Stimulated activated CD8-positive, alpha-beta memory T cell treated with anti-CD3 and anti-CD28 coated beads, Interleukin-4, amount 100 ng/mL, for 48 hours (primary cell): ENCODE measurements at regions not wholly inside any gene's neighbourhood (a gene's known extent, or its start where the extent isn't known, plus 50 kb on each side); places are given as distances from the start of the nearest gene placed in this dataset.
"Not testable (repeated sequence)": the region's sequence is repeated elsewhere in the genome, so short reads cannot be mapped to it uniquely, and the experiment has no call there.

Source experiments
- DNase-seq: peaks from one replicate; pipeline ENCODE4 v3.0.0-alpha.2; 2020

DNA sequence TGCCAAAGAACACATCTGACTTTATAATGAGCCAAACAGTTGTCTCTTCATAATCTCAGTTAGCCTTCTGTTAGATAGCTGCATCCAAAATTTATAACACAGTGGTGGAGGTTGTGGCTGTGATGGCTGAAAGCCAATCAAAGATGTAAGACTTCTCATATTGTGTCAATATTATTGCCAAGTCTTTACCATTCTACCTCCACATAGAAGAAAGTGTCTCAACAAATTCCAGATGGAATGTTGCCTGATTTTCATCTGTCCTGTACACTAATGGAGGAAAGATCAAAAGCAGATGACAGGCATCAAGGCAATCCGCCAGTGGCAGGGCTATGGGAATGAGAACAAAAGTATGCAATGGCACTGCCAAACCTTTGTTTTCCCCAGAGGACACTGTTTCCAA, 813.1 kb upstream of the NOVA1 start:
- no peak for DNase-seq

DNA sequence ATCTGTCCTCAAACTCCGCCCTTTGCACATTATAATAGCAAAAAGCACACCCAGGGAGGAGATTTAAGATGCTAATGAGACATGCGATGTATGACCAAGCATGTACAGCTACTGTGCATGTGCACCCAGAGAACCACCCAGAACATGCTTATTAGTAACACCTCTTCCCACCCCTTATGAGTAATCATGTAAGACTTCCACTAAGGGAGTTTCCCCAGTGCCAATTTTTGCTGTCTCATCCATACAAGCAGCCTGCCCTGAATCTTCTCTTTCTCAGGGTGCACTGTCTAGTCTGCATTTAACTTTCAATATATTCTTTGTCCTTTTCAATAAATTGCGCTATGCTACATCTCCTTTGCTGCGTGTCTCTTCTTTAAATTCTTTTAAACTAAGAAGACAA, 830.0 kb upstream of the NOVA1 start:
- no peak for DNase-seq

DNA sequence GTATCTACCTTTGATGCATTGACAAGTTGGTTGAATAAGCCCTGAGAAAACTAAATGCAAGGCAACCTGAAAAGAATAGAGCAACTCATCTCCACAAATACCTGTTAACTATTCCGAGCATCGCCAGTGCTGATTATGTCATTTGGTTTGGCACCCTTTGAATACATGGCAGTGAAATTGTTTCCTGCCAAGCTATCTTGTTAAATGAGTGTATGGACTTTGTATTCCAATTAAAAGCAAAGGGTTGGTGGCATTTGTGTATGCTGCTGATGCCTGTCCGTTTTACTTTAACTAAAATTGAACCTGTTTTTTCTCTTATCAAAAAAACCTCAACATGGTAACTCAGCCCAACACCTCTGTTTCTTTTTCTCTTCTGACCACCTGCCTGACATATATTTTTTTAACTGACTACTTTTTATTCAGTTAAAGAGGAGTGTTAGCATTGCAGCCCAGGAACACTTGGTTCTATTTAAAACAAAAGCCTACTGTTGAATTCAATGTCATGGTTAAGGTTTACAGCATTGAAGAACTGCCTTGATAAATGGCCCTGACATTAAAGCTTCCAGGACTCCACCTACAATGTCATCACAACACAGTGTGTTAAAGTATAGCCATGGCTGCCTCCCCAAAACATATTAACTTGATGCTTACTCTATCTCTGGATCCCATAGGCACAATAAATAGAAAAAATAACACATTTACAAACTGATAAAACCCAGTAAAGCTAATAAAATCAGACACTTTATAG, 838.3 kb upstream of the NOVA1 start:
- DNase-seq = no peak

DNA sequence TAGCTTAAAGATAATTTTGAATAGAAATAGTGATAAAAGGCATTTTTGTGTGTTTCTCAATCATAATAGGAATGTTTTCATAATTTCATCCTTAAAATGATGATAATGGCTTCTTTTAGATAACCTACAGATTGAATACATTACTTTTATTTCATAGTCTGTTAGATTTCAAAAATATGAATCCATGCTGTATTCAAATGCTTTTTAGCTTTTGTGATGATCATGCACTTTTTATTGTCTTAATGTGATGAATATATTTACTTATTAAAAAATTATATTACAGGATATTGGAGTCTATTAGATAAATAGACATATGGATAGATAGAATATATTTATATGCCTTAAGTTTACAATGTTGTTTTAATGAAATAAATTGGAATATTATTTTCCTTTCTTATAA, 886.8 kb upstream of the NOVA1 start:
- no peak for DNase-seq

DNA sequence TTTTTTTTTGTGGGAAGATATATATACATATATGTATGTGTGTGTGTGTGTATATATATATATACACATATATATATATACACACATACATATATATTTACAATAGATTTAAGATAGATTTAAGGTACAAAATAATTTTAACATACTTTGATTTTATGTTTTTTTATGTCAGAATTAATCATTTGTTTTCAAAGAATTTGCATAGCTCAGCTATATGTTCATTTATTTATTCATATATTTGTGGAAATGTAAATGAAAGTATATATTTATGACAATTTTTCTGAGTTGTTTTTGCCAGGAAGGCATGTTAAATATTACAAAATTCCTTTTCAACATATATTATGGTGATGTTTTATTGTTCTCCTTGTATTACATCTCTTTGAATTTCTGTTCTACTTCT, 887.4 kb upstream of the NOVA1 start:
- DNase-seq = no peak

DNA sequence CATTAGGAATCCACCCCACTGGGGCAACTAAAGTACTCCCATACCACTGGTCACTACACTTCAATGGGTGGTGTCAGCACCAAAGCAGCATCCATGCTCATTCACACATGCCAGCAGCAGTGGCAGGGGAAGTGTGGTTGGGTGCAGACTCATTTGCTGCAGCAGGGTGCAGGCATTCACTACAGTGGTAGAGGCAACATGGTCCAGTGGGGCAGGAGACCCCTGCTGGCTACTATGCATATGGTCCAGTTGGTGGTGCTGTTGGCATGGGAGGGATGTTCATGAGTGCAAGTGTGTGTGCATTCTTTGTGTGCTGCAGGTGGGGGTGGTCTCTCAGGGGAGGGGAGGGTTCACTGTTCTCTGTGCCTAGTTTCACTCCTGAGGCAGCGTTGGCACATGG, 908.4 kb upstream of the NOVA1 start:
- DNase-seq = no peak

DNA sequence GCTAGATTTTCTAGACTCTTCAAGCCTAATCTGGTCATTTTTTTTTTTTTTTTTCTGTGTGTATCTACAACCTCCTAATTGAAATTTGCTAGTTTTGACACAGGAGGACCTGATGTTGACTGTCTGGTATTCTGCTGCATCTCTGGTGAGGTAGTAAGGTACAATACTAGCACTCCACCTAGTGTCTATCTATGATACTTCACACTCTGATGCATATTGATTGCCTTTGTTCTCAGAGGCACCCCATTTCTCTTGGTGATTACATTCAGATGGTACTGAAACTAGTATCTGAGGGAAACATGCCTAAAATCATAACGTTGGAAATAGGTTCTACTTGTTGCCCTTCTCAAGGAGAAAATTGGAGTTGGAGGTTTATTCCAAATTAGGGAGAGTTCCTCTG, 930.5 kb upstream of the NOVA1 start:
- no peak for DNase-seq

DNA sequence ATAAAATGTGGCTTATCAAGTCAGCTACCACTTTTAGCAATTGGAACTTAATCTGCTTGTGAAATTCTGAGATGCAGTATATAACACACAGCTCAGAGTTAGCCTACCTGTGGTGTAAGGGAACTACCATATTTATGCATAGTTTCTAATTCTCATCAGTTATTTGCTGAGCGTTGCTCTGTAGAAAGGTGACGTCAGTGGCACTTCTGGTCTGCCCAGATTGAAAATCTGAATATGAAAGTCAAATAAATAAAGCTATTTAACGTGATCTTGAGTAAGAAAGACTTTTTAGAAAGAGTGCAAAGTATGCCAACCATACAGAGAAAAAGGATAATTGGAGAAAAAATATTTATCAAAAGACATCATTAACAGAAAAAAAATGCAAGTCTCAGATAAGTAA, 938.9 kb upstream of the NOVA1 start:
- no peak for DNase-seq

DNA sequence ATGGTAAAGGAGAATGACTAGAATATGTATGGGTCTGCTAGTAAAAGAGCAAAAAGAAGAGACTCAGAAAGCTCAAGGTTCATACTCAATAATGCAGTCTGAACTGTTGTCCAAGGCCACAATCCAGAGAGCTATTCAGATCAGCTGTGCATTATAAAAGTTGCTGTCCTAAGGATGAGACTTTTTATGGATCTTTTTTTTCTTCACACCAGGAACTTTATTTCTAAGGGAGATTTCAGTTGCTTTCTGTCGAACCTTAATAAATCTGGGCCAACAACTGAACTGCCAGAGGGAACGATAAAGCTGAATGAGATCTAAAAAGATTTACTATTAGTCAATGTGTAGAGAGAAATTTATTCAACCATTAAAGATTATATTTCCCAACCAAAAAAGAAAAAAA, 948.3 kb upstream of the NOVA1 start:
- no peak for DNase-seq

DNA sequence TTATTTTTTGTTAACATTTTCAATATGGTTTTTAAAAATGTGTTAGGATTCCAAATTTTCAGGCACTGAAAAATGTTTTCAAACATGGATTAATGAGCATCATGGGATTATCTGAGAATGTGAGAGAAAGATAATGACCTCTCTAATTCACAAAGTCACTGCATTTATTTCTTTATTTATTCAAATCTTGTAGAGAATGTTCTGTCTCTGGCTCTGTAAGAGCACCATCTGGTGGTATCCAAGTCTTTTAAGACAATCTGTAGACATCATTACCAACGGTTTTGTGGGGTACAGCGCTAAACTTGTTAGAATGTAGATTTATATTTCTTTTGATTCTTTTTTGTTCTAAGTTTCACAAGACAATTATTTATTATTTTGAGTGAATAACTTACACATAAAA, 956.0 kb upstream of the NOVA1 start:
- DNase-seq = no peak

DNA sequence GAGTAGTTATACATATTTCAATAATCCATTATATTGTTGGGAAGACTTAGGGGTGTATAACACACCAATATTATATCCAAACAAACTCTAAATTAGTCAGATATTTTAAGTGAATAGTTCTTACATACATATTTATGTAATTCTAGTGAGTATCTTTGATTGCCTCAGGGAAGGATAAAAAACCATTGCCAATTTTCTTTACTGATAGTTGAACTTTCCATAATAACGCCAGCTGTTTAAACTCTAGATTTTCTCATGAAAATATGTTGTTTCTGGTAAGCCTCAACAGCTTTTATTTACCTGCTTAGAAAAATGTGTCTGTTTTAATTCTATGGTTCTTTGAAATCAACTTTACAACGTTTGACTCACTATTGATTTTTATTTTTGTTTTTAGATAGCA, 959.6 kb upstream of the NOVA1 start:
- DNase-seq = no peak

DNA sequence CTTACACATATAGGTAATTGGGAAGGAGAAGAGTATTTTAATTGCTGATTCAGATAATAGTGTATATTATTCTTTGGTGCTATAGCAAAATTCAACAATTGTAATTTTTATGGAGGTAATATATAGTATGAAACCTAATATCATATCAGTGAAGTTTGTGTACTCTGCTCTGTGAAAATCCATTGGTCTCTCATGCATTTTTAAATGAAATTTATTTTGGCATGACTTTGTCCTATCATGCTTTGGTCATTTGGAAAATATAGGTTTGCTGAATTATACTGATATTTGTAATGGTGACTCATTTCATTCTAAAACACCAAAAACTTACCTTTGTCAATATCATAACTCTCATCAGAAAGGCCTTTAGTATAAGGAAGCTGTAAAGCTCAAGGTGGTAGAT, 962.0 kb upstream of the NOVA1 start:
- DNase-seq = no peak

DNA sequence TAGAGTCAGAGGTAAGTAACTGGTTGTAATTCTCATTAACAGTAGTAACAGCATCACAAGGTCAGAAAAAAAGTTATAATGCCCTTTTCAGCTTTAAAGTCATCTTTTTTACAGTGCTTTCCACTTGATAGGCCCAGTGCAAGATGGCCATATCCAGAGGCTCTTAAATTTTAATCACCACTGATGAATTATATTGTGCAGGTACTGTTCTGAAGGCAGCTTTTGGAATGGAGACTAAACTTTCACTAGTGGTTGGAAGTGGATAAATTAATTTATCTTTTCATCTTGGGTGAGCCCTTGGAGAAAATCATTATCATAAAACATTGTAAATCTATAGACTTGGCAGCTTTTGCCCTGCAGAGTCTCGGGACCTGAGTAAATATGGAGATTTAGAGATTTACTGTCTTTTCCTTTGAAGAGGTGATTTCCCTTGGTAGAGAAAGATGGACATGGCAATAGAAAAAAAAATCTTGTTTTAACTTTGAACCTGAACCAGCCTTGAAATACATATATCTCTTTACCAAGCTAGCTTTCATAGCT, 969.1 kb upstream of the NOVA1 start:
- no peak for DNase-seq

DNA sequence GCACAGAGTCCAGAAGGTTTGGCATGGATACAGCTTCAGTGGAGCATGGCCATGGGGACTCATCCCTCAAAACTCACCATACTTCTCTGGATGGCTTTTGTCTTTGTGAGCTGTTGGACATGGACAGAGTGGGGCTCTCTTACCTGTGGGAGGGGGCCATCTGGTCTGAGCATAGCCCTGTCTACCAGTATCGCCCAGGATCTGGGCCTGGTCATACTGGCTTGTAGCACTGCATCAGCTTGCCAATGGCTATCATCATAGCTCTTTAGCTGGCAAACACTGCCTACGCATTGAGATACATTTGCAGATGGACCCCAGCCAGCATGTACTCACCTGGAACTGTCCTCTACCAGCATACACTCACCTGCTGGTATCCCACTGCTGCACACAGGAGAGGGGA, 975.2 kb upstream of the NOVA1 start:
- DNase-seq = no peak

DNA sequence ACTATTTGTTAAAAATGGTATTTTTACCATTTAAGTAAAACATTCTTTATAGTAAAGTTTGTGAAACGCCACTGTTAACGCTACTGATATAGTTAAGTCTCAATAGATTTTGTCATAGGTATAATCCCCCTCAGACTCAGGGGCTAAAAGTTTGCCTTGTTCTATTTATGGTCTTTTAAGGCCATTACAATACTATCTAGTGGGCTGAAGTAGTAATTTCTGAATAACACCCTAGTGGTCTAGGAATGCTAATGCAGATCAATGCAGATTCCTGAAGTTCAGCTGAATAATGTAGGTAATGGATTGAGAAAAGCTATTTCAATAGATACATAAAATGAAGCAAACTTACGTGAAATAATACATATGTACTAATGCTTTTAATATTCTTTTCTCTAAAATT, 989.3 kb upstream of the NOVA1 start:
- DNase-seq = no peak

DNA sequence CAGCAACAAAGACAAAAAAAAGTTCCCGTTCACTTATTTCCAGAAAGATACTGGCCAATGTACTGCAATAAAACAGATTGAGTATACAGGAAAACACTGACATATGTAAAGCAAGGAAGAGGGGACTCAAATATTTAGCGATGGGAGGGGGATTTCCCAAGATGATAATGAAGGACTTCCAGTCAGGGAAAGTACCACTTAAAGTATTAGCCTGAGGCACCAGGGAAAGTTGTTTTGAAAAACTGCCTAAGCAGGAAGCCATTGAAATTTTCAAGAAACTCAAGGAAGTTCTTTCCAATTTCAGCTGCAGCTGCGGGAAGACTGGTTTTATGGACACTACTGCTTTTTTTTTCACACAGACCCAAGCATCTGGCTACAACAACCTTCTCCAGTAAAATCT, 1007.4 kb upstream of the NOVA1 start:
- DNase-seq = no peak

DNA sequence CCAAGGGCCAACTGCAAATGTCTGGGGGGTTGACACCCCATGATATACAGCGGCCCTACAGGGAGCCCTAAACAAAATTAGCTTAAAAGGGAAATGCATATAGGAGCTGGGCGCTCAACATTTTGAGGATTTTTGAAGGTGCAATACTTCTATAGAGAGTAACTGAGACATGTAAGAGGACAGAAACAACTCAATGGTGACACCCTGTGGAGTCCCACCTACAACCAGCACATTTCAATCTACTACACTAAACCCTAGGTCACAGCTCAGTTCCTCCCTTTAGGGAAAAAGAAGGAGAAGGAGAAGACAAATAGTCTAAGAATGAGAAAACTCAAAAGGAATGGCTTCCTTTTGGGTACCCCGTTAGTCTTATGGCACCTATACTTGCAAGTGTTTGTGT, 1010.5 kb upstream of the NOVA1 start:
- DNase-seq = no peak

DNA sequence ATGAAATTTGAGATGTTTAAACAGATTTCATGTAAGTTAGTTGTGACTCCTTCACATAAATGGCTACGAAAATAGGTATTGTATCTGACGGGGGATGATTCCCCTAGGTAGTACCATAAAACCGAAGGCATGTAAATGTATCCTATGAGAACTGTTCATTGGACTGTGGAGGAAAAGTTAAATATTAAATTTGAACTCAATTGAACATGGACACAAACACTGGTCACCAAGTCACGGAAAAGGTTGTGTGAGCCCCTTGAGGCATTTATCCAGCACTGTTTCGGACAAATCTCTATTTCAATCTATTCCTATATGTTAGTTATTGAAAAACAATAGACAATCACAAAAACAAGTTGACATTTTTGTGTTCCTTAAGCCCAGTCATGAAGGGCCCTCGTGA, 1014.3 kb upstream of the NOVA1 start:
- DNase-seq = no peak

DNA sequence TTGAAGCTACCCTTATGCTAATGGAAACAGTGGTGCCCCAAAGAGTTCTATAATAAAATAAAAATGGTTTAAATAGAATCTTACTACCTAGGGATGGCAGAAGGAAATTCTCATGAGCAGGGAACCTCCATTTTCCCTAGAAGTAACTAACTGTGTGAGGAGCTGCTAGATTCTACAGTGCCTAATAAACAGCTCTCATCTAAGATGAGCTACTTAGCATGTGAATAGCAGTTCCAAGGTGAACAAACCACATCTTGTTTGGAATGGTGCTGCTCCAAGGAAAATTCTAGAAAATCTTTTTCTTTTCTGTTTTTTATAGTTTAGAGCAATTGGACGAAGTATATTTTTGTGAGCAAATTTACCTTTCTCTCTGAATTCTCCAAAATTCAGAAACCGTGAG, 1015.3 kb upstream of the NOVA1 start:
- no peak for DNase-seq

DNA sequence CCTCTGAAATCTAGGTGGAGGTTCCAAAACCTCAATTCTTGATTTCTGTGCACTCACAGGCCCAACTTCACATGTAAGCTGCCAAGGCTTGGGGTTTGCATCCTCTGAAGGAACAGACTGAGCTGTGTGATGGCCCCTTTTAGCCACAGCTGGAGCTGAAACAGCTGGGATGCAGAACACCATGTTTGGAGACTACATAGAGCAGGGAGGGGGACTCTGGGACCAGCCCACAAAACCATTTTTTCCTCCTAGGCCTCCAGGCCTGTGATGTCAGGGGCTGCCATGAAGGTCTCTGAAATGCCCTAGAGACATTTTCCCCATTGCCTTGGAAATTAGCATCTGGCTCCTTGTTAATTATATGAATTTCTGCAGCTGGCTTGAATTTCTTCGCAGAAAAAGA, 1025.9 kb upstream of the NOVA1 start:
- no peak for DNase-seq

DNA sequence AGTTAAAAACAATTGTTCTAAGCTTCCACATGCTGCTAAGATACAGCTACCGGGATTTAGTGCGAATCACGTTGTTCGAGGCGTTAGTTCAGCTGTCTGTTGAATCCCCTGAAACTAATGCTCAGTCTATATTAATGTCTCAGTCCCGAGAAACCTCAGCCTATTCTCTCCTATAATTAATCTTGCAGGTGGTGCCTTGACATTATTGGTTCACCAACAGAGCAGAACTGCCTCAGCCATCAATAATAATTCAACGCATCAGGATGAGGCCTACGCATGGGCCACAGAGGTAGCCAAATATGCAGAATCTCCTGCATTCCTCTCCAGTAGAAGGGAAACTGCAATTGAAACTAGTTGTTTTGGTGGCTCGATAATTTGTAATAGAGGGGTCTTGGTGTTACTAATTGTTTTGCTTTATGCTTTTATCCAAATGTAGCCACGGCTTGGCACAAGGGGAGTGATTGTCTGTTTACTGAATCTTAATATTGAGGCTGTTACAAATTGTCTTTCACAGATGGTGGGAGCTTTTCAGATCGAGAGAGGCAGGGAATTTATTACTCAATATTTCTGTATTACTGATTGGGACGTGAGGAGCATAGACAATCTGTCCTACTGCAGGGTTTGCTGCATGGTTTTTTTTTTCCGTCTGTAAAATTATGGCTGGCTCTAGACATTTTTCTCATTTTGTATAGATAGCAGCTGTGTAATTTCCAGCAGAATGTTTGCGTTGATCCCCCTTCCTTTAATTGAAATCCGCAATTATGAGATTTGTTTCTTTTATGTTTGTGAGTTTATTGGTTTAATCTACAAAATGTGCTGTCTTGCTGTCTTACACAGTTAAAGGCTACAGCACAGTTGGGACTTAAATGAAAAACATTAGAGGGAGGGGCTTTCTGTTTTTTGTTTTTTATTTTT, 1036.5 kb upstream of the NOVA1 start:
- no peak for DNase-seq

DNA sequence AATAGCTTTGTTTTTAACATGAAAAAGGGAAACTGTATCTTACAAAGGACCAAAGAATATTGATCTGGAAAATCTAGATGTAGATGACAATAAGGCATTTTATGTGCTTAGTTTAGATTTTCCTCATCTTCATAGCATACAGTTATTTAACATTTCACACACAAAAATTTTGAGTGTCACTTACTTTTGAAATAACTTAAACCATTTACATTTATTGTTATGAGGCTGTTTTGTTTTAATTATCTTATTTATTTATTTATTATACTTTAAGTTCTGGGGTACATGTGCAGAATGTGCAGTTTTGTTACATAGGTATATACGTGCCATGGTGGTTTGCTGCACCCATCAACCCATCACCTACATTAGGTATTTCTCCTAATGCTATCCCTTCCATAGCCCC, 1042.9 kb upstream of the NOVA1 start:
- not testable (repeated sequence) for DNase-seq

DNA sequence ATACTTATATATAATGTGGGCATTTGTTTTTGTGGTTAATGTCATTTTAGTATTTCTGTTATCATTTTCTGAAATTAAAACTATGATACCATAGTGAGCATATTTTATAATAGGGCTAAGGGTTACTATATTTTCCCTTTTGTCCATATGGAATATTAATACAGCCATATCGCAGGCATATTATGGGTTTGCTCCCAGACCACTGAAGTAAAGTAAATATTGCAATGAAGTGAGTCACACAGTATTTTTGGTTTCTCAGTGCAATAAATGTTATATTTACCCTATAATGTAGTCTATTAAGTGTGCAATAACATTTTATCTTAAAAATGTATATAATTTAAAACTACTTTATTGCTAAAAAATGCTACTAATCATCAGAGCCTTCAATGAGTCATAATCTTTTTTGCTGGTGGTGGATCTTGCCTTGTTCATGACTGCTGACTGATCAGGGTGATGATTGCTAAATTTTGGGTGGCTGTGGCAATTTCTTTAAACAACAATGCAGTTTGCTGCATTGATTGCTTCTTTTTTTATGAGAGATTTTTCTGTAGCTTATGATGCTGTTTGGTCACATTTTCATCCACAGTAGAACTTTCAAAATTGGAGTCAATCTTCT, 1044.5 kb upstream of the NOVA1 start:
- no peak for DNase-seq

DNA sequence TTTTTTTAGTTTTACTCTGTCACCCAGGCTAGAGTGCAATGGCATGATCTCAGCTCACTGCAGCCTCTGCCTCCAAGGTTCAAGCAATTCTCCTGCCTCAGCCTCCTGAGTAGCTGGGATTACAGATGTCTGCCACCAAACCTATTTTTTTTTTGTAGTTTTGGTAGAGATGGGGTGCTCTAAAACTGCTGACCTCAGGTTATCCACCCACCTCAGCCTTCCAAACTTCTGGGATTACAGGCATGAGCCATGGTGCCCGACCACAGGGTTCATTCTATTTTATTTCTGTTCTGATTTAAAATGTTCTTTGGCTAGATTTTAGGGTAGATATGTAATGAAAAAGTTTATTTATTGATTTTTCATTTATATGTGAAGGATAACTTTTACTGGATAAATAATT, 1062.8 kb upstream of the NOVA1 start:
- no peak for DNase-seq
